ENCODE measurements at regions not wholly inside any gene's neighbourhood (a gene's known extent, or its start where the extent isn't known, plus 50 kb on each side); places are given as distances from the start of the nearest gene placed in this dataset.

DNA sequence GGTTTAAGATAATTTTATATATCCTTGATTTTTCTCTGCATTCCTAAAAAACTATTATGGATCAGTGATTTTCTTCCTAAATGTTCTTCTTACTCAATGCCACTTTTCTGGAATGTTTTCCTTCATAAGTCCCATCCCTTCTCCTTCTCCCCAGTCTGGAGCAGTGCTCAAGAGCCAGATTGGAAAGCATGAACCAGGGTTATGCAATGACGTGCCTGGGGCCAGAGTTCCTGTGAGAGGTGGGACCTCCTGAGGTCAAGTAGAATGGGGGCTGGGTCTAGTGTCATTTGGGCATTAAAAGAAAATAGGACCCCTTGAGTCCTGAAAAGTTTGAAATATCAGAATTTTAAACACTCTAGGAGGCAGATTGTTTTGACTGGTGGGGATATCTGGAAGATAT lies 132.0 kb upstream of the NPY start:
- no peak for TF ChIP-seq POLR2A (IDR thresholded peaks at IDR 0.05)
- TF ChIP-seq, protein P1, sequence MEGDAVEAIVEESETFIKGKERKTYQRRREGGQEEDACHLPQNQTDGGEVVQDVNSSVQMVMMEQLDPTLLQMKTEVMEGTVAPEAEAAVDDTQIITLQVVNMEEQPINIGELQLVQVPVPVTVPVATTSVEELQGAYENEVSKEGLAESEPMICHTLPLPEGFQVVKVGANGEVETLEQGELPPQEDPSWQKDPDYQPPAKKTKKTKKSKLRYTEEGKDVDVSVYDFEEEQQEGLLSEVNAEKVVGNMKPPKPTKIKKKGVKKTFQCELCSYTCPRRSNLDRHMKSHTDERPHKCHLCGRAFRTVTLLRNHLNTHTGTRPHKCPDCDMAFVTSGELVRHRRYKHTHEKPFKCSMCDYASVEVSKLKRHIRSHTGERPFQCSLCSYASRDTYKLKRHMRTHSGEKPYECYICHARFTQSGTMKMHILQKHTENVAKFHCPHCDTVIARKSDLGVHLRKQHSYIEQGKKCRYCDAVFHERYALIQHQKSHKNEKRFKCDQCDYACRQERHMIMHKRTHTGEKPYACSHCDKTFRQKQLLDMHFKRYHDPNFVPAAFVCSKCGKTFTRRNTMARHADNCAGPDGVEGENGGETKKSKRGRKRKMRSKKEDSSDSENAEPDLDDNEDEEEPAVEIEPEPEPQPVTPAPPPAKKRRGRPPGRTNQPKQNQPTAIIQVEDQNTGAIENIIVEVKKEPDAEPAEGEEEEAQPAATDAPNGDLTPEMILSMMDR (IDR thresholded peaks at IDR 0.05), result no peak
